ENCODE measurements at regions not wholly inside any gene's neighbourhood (a gene's known extent, or its start where the extent isn't known, plus 50 kb on each side); places are given as distances from the start of the nearest gene placed in this dataset.

DNA sequence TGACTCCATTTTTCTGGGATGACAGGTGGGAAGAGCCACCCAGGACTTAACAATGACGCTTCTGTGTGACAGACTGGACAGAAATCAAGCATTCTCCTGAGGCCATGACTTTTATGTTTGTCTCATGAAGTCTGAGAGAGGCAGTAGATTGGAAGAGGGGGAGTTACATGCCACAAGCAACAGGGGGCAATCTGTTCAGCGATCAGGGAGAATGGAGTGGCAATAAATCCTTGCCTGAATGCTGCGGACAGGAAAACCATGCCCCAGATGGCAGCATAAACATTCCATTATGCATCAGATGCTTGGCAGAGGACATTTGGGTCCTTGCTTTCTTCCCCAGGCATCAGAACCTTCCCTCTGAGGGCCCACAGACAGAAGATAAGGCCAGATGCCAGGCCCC, 312.4 kb upstream of the DIPK2B start:
- TF ChIP-seq, protein P1, sequence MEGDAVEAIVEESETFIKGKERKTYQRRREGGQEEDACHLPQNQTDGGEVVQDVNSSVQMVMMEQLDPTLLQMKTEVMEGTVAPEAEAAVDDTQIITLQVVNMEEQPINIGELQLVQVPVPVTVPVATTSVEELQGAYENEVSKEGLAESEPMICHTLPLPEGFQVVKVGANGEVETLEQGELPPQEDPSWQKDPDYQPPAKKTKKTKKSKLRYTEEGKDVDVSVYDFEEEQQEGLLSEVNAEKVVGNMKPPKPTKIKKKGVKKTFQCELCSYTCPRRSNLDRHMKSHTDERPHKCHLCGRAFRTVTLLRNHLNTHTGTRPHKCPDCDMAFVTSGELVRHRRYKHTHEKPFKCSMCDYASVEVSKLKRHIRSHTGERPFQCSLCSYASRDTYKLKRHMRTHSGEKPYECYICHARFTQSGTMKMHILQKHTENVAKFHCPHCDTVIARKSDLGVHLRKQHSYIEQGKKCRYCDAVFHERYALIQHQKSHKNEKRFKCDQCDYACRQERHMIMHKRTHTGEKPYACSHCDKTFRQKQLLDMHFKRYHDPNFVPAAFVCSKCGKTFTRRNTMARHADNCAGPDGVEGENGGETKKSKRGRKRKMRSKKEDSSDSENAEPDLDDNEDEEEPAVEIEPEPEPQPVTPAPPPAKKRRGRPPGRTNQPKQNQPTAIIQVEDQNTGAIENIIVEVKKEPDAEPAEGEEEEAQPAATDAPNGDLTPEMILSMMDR (IDR thresholded peaks at IDR 0.05; ENCODE audit: extremely low read depth in 1 of 2, insufficient read depth in 1 of 2, low read depth in 1 of 2, low read length in 2 of 2), result no peak
- TF ChIP-seq POLR2A (IDR thresholded peaks at IDR 0.05; ENCODE audit: low read depth, low read length), result no peak
- no peak for TF ChIP-seq EZH2 (IDR thresholded peaks at IDR 0.05; ENCODE audit: borderline replicate concordance, low read depth, low read length, severe bottlenecking)
- TF ChIP-seq POLR2AphosphoS5 (IDR thresholded peaks at IDR 0.05; ENCODE audit: insufficient read depth, low read depth, low read length), result no peak
- no peak for TF ChIP-seq MYC (IDR thresholded peaks at IDR 0.05; ENCODE audit: low read depth, low read length)
- TF ChIP-seq, protein P2, sequence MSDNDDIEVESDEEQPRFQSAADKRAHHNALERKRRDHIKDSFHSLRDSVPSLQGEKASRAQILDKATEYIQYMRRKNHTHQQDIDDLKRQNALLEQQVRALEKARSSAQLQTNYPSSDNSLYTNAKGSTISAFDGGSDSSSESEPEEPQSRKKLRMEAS (IDR thresholded peaks at IDR 0.05; ENCODE audit: insufficient read depth, insufficient read length), result no peak
- no peak for TF ChIP-seq JUN (IDR thresholded peaks at IDR 0.05; ENCODE audit: borderline replicate concordance, insufficient read depth, insufficient read length, low read depth)
- no peak for TF ChIP-seq GATA2 (IDR thresholded peaks at IDR 0.05; ENCODE audit: insufficient read depth, insufficient read length, low read depth, low read length)
- no peak for TF ChIP-seq FOS (IDR thresholded peaks at IDR 0.05; ENCODE audit: borderline replicate concordance, insufficient read depth, low read length)
